ENCODE measurements at regions not wholly inside any gene's neighbourhood (a gene's known extent, or its start where the extent isn't known, plus 50 kb on each side); places are given as distances from the start of the nearest gene placed in this dataset.

DNA sequence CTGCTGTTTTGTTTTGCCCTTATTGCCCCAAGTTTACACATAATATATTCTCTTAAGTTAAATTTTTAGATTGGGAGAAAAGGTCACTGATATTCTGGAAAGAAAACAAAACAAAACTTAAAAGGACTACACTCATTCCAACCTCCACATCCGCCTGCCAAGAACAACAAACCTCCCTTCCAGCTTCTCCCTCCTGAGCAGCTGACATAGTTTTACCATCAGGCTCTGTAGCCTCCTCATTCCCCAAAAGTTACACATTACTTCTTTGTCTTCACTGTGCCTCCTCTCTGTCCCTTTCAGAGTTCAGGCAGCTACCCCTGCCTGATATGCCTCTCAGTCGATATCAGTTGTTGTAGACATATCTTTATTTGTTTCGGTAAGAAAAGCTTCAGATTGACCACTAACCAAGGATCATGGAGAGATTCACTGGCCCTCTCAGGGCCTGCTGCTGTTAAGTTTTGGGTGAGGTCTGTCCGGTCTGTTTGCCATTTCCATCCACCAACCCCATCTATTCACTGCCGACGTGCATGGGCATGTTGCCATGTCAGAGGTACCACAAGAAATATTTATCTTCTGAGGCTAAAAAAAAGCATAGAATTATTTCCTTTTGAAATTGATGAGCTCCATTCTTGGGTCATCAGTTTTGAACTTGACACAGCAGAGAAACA lies 164.1 kb downstream of the GASK1B start:
- Histone ChIP-seq H3K4me1 (ENCODE audit: control insufficient read depth in 1 of 2, insufficient read depth in 2 of 2, low read depth in 1 of 2, low read length in 1 of 2) (peaks cover 0 to 6% of the 10 kb centered on the region in 2 experiments; a peak in 1 of 4 replicates), H3K9me2 (no peaks in the 10 kb centered on the region), H3K36me3 (replicated peaks in 1 of 2; ENCODE audit: control insufficient read depth in 1 of 2, insufficient read depth in 2 of 2, low read length in 1 of 2) (no peaks in the 10 kb centered on the region), H3K79me2 (ENCODE audit: insufficient read depth) (no peaks in the 10 kb centered on the region), H3K9ac (no peak overlapping the region), H3K4me2 (peak overlapping the region; percentile 5; the same call in 1 of the 2 replicates), H3F3A (replicated peaks; ENCODE audit: insufficient read depth) (peaks cover 8% of the 10 kb centered on the region), H3K27me3 (ENCODE audit: insufficient read depth) (no peaks in the 10 kb centered on the region), H3K27ac (ENCODE audit: low read depth in 2 of 2, low read length in 1 of 2) (no peak overlapping the region), H4K20me1 (ENCODE audit: insufficient read depth) (no peaks in the 10 kb centered on the region), H2AFZ (ENCODE audit: low read depth) (no peak overlapping the region), H3K9me3 (0 out of 2 replicates have a peak, but pooled peaks cover 4% of the 10 kb centered on the region), H3K4me3 (ENCODE audit: low read depth in 2 of 2, low read length in 1 of 2) (no peak overlapping the region)
- ChIA-PET CTCF (no interaction called here), POLR2A (no interaction called here)
- DNase-seq: no peak
- WGBS (ENCODE audit: low lambda C conversion rate): 96% methylated on average over 6 of the region's 6 CpGs
- no peak for TF ChIP-seq YY1 (IDR thresholded peaks at IDR 0.05; ENCODE audit: low read depth)
- TF ChIP-seq NFIC (IDR thresholded peaks at IDR 0.05; ENCODE audit: borderline replicate concordance): peak; percentile 41; the same call in 1 of the 2 replicates

DNA sequence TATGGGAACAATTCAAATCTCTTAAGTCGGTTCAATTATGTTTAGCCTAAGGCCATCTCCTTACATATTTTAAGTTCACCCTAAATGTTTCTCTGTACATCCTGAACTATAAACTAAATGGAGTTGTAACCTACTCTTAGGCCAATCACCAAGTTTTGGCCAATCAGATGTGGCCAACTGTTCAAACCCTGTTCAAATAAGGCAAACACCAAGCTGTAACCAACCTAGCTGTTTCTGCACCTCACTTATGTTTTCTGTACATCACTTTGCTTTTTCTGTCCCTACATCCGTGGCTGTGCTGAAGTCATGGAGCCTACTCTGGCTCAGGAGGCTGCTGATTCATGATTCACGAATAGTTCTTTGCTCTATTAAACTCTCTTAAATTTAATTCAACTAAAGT lies 165.3 kb downstream of the GASK1B start:
- 70% methylated on average over 3 of the region's 3 CpGs for WGBS (ENCODE audit: low lambda C conversion rate)
- Histone ChIP-seq H3K27ac (ENCODE audit: low read depth in 2 of 2, low read length in 1 of 2) (no peak overlapping the region), H3K27me3 (ENCODE audit: insufficient read depth) (no peaks in the 10 kb centered on the region), H3K36me3 (replicated peaks in 1 of 2; ENCODE audit: control insufficient read depth in 1 of 2, insufficient read depth in 2 of 2, low read length in 1 of 2) (no peaks in the 10 kb centered on the region), H3K4me2 (no peak overlapping the region), H3K79me2 (ENCODE audit: insufficient read depth) (no peaks in the 10 kb centered on the region), H3K4me3 (ENCODE audit: low read depth in 2 of 2, low read length in 1 of 2) (no peak overlapping the region), H3K9me2 (no peaks in the 10 kb centered on the region), H3K9ac (no peak overlapping the region), H3F3A (replicated peaks; ENCODE audit: insufficient read depth) (no peaks in the 10 kb centered on the region), H2AFZ (ENCODE audit: low read depth) (no peak overlapping the region), H3K4me1 (ENCODE audit: control insufficient read depth in 1 of 2, insufficient read depth in 2 of 2, low read depth in 1 of 2, low read length in 1 of 2) (peaks cover 0 to 6% of the 10 kb centered on the region in 2 experiments; a peak in 1 of 4 replicates), H4K20me1 (ENCODE audit: insufficient read depth) (no peaks in the 10 kb centered on the region), H3K9me3 (no peaks in the 10 kb centered on the region)
- POLR2A ChIA-PET: interaction anchor here (0.6 kb wide), 1 partner anchor 272 kb away, joined by 3 read pairs; no protein-coding TSS in a partner anchor
- CTCF ChIA-PET: no interaction called here
- TF ChIP-seq RCOR1 (IDR thresholded peaks at IDR 0.05; ENCODE audit: low read length): no peak
- TF ChIP-seq, protein P1, sequence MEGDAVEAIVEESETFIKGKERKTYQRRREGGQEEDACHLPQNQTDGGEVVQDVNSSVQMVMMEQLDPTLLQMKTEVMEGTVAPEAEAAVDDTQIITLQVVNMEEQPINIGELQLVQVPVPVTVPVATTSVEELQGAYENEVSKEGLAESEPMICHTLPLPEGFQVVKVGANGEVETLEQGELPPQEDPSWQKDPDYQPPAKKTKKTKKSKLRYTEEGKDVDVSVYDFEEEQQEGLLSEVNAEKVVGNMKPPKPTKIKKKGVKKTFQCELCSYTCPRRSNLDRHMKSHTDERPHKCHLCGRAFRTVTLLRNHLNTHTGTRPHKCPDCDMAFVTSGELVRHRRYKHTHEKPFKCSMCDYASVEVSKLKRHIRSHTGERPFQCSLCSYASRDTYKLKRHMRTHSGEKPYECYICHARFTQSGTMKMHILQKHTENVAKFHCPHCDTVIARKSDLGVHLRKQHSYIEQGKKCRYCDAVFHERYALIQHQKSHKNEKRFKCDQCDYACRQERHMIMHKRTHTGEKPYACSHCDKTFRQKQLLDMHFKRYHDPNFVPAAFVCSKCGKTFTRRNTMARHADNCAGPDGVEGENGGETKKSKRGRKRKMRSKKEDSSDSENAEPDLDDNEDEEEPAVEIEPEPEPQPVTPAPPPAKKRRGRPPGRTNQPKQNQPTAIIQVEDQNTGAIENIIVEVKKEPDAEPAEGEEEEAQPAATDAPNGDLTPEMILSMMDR (IDR thresholded peaks at IDR 0.05): no peak
- no peak for TF ChIP-seq JUND (IDR thresholded peaks at IDR 0.05)
- TF ChIP-seq, protein P2, sequence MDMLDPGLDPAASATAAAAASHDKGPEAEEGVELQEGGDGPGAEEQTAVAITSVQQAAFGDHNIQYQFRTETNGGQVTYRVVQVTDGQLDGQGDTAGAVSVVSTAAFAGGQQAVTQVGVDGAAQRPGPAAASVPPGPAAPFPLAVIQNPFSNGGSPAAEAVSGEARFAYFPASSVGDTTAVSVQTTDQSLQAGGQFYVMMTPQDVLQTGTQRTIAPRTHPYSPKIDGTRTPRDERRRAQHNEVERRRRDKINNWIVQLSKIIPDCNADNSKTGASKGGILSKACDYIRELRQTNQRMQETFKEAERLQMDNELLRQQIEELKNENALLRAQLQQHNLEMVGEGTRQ (IDR thresholded peaks at IDR 0.05; ENCODE audit: borderline replicate concordance, low read depth, low read length): no peak
- no peak for TF ChIP-seq RFX5 (IDR thresholded peaks at IDR 0.05; ENCODE audit: low read length)
- no peak for TF ChIP-seq TEAD4 (IDR thresholded peaks at IDR 0.05; ENCODE audit: borderline replicate concordance, insufficient read depth)
- TF ChIP-seq CHD2 (IDR thresholded peaks at IDR 0.05; ENCODE audit: low read length, partially characterized antibody): no peak
- DNase-seq: no peak
